NT2/D1 (cell line): ENCODE measurements at regions not wholly inside any gene's neighbourhood (a gene's known extent, or its start where the extent isn't known, plus 50 kb on each side); places are given as distances from the start of the nearest gene placed in this dataset.

Experiments used
- YY1 ChIP-seq: IDR thresholded peaks from 2 replicates; pipeline ENCODE4 v1.6.1; 2011; ENCODE audit not compliant: insufficient read length, insufficient read depth
- ZNF274 ChIP-seq: IDR thresholded peaks from 2 replicates; pipeline ENCODE4 v1.6.1; 2011; ENCODE audit warnings: mild to moderate bottlenecking, low read depth, low read length

DNA sequence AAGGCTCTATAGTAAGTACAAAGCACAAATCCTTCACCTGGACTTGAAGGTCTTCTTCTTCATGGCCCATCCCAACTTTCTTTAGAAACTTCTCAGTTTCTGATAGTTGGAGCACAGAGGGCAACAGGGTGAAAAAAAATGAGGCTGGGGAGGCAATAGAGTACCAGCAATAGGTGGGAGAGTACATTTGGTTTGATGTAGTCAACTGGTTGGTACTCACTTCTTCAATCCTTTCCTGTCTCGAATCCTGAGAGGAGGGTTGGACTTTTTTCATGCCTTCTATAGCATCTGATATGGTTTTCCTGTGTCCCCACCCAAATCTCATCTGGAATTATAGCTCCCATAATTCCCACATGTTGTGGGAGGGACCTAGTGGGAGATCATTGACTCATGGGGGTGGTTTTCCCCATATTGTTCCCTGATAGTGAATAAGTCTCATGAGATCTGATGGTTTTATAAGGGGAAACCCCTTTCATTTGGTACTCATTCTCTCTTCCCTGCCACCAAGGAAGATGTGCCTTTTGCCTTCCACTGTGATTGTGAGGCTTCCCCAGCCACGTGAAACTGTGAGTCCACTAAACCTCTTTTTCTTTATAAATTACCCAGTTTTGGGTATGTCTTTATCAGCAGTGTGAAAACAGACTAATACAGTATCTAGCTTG, 75.9 kb upstream of the LCLAT1 start:
- TF ChIP-seq YY1 = no peak
- no peak for TF ChIP-seq ZNF274
